Choroid plexus epithelial cell (primary cell): ENCODE measurements at regions not wholly inside any gene's neighbourhood (a gene's known extent, or its start where the extent isn't known, plus 50 kb on each side); places are given as distances from the start of the nearest gene placed in this dataset.
A peak's percentile ranks its signal among the peaks of the same experiment; 100 is the strongest.
"Not testable (repeated sequence)": the region's sequence is repeated elsewhere in the genome, so short reads cannot be mapped to it uniquely, and the experiment has no call there.

Source experiments
- DNase-seq: peaks from one replicate; pipeline ENCODE4 v3.0.0-alpha.2; 2010; ENCODE audit warnings: low read depth
- H3K4me3 ChIP-seq: 2 replicates; pipeline ENCODE4 v1.5.1; 2011; ENCODE audit warnings: low read depth, mild to moderate bottlenecking, control low read depth, low read length, moderate library complexity
- CTCF ChIP-seq: conservative IDR thresholded peaks from 2 replicates; pipeline ENCODE4 v1.5.1; 2011; ENCODE audit warnings: low read depth, mild to moderate bottlenecking, control low read depth, inconsistent platforms, low read length, moderate library complexity

DNA sequence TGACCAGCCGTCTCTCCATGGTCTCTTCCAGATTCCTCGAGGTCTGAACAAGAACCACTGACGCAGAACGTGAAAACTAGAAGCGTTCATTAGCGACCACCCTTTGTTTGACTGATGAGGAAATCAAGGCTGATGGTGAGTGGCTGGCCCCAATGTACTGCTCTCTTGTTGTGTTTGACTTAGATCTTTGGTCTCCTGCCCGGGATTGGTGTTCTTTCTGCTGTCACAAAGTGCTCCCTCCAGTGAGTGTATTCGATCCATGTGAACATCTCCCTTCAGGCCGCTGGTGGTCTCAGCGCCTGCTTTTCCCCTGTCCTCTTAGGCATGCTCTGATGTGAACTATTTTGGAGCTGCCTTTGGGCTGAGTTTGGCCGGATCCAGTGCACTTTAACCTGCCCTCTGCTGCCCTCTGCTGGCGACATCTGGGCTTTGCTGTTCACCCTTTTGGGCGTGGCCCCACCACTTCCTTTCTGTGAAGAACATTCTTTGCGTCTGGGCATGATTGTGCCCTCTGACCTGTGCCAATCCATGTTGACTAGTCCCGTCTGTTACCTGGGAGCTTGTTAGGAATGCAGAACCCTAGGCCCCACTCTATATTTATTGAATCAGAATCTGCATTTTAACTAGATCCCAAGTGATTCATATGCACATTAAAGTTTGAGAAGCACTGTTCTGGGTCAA is 279.1 kb downstream of the TTC6 start:
- no peak overlapping the region for H3K4me3 ChIP-seq
- peak; percentile 97 for TF ChIP-seq CTCF
- peak; percentile 69 for DNase-seq

DNA sequence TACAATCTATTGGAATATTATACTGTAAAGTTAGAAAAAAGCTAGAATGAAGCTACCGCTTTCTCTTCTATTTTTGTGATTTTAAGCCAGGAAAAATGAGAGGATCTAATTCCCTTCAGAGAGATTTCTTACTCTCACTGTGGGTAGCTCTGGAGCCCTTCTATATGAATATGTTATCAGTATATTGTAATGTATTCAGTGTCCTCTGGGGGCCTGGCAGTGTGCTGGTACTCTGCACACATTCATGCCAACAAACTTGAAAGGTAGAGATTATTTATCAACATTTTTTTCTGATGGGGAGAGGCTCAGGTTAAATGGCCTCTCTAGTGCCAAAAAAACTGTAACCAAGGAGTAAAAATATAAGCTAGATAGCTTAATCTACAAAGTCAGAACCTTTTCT is 292.8 kb downstream of the TTC6 start:
- no peak overlapping the region for H3K4me3 ChIP-seq

GRCh38 chr14:37889087-37889486 is 293.7 kb downstream of the TTC6 start:
- no peak for TF ChIP-seq CTCF
- DNase-seq, result peak; percentile 61

More for the DNA sequence above, 292.8 kb downstream of the TTC6 start:
- no peak for DNase-seq
- TF ChIP-seq CTCF, result no peak

GRCh38 chr14:37890095-37890494 is 294.7 kb downstream of the TTC6 start:
- no peak overlapping the region for H3K4me3 ChIP-seq
- DNase-seq, result peak; percentile 17
- TF ChIP-seq CTCF, result peak; percentile 41

More at GRCh38 chr14:37889087-37889486, 293.7 kb downstream of the TTC6 start:
- no peak overlapping the region for H3K4me3 ChIP-seq

GRCh38 chr14:37891500-37891899 is 296.1 kb downstream of the TTC6 start:
- not testable (repeated sequence) for DNase-seq, H3K4me3 ChIP-seq

DNA sequence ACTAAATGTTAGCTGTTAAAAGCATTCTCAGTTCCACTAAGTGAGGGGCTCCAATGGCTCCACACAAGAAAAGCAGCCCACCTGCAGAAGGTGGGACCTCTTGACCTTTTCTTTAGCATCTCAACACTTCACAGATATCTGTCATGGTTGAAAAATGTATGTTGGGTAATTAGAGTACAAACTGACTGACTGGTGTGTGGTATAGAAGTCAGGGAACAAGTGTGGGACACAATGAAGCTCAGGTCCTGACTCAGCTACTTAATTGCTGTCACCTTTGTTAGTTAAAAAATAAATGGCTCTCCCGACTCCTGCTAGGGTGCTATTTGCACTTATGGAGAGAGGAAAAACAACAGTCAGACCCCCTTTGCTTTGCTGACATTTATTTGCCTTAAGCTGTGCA is 299.0 kb downstream of the TTC6 start:
- no peak overlapping the region for H3K4me3 ChIP-seq
- TF ChIP-seq CTCF, result no peak
- no peak for DNase-seq

DNA sequence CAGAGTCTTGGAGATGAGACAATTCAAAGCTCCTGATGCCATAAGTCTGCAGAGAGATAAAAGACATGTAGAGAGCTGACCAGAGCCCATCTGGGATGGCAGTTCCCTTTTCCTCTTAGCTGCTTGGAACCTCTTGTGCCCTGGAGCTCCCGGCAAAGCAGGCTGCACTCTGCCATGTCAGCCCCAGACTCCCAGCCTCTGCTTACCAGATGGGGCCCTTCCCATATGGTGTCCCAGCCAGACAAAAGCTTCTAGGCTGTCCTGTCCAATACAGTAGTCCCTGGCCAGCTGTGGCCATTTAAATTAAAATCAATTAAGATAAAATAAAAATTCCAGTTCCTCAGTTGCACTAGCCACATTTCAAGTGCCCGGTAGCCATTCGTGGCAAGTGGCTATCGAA is 303.9 kb downstream of the TTC6 start:
- TF ChIP-seq CTCF, result no peak
- H3K4me3 ChIP-seq, result no peak overlapping the region
- DNase-seq, result no peak
